ENCODE measurements at regions not wholly inside any gene's neighbourhood (a gene's known extent, or its start where the extent isn't known, plus 50 kb on each side); places are given as distances from the start of the nearest gene placed in this dataset.
"Not testable (repeated sequence)": the region's sequence is repeated elsewhere in the genome, so short reads cannot be mapped to it uniquely, and the experiment has no call there.

DNA sequence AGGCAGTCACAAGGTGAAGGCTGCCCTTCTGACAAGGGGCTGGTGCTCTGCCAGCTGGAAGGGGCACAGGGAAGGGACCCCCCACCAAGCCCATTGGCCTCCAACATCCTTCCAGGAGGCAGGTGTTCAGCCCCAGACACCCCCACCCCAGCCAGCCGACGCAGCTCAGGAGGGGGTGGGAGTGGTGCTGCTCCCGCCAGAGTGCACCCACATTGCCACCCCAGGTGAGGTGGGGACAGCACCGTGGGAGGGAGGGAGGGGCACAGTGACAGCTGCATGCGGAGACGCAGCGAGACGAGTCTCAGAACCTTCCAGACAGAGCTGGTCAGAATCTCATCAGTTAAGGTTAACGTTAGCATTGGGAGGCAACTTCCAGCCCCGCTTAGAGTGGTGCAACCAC lies 121.6 kb upstream of the FOXD4L5 start:
- TF ChIP-seq POLR2A (IDR thresholded peaks at IDR 0.05; ENCODE audit: low read length); GATA1 (IDR thresholded peaks at IDR 0.05; ENCODE audit: low read depth, low read length): not testable (repeated sequence)
